AG04450 (cell line): ENCODE measurements at regions not wholly inside any gene's neighbourhood (a gene's known extent, or its start where the extent isn't known, plus 50 kb on each side); places are given as distances from the start of the nearest gene placed in this dataset.

Source experiments
- CTCF ChIA-PET: fragments of 300-600, 350-600 bp; formaldehyde crosslinking; extraction: SDS; loops from one replicate; lab custom pipeline; 2022; ENCODE audit warnings: antibody characterized with exemption, inconsistent platforms; lab: Charles Lee
- POLR2A ChIA-PET: fragments of 350-600 bp; formaldehyde crosslinking; extraction: SDS; loops from one replicate; lab custom pipeline; 2021; ENCODE audit warnings: antibody characterized with exemption, inconsistent platforms; lab: Yijun Ruan, JAX
- DNase-seq: peaks from one replicate; pipeline ENCODE4 v3.0.0-alpha.2; 2011; ENCODE audit warnings: low read depth, low spot score
- H3K27ac ChIP-seq: one replicate; pipeline ENCODE4 v1.5.1; 2012; ENCODE audit warnings: low read depth, low read length, control low read depth
- H3K27me3 ChIP-seq: one replicate; pipeline ENCODE4 v1.6.0; 2012; ENCODE audit warnings: low read length; ENCODE audit not compliant: control insufficient read depth, insufficient read depth
- H3K4me3 ChIP-seq: 2 replicates; pipeline ENCODE4 v1.5.1; 2011; ENCODE audit warnings: mild to moderate bottlenecking, low read depth, low read length, control low read depth
- H3K9me3 ChIP-seq: 2 replicates; pipeline ENCODE4 v1.5.1; 2012; ENCODE audit warnings: low read length; ENCODE audit not compliant: control insufficient read depth, insufficient read depth
- CTCF ChIP-seq: IDR thresholded peaks from 2 replicates; pipeline ENCODE4 v1.5.1; 2011; ENCODE audit warnings: low read depth, low read length, control low read depth, inconsistent platforms

GRCh38 chr7:88429382-88429781 lies 122.7 kb upstream of the STEAP4 start:
- H3K27ac ChIP-seq = no peak overlapping the region
- TF ChIP-seq CTCF = no peak
- no peaks in the 10 kb centered on the region; the same call in 1 of the 2 replicates for H3K9me3 ChIP-seq
- CTCF ChIA-PET = no interaction called here
- DNase-seq = no peak
- POLR2A ChIA-PET = no interaction called here
- no peaks in the 10 kb centered on the region for H3K27me3 ChIP-seq
- H3K4me3 ChIP-seq = no peak overlapping the region

- CTCF ChIA-PET = no interaction called here
- Histone ChIP-seq H3K27ac (no peak overlapping the region), H3K9me3 (peaks cover 4% of the 10 kb centered on the region; the same call in 1 of the 2 replicates), H3K4me3 (no peak overlapping the region), H3K27me3 (no peaks in the 10 kb centered on the region)
- DNase-seq = no peak
- POLR2A ChIA-PET = no interaction called here
- no peak for TF ChIP-seq CTCF
Measured at GRCh38 chr7:88402529-88402928, 95.8 kb upstream of the STEAP4 start.

GRCh38 chr7:88401009-88401623 lies 94.4 kb upstream of the STEAP4 start:
- ChIA-PET POLR2A (no interaction called here), CTCF (interaction anchor here (0.9 kb wide), 1 partner anchor 159 kb away, joined by 3 read pairs; no protein-coding TSS in a partner anchor)
- H3K4me3 ChIP-seq = no peak overlapping the region
- H3K27me3 ChIP-seq = no peaks in the 10 kb centered on the region
- no peaks in the 10 kb centered on the region; the same call in 1 of the 2 replicates for H3K9me3 ChIP-seq
- no peak overlapping the region for H3K27ac ChIP-seq
- DNase-seq = no peak
- TF ChIP-seq CTCF = no peak

GRCh38 chr7:88399696-88400240 lies 93.1 kb upstream of the STEAP4 start:
- Histone ChIP-seq H3K27me3 (no peaks in the 10 kb centered on the region), H3K27ac (no peak overlapping the region), H3K9me3 (no peaks in the 10 kb centered on the region; the same call in 1 of the 2 replicates), H3K4me3 (no peak overlapping the region)
- TF ChIP-seq CTCF = no peak
- ChIA-PET POLR2A (no interaction called here), CTCF (no interaction called here)
- no peak for DNase-seq

GRCh38 chr7:88399036-88399435 lies 92.3 kb upstream of the STEAP4 start:
- H3K27ac ChIP-seq = no peak overlapping the region
- DNase-seq = no peak
- H3K27me3 ChIP-seq = no peaks in the 10 kb centered on the region
- no peaks in the 10 kb centered on the region; the same call in 1 of the 2 replicates for H3K9me3 ChIP-seq
- ChIA-PET CTCF (no interaction called here), POLR2A (no interaction called here)
- H3K4me3 ChIP-seq = no peak overlapping the region
- TF ChIP-seq CTCF = no peak
